Thymus (tissue), 11 donors: ENCODE measurements at regions not wholly inside any gene's neighbourhood (a gene's known extent, or its start where the extent isn't known, plus 50 kb on each side); places are given as distances from the start of the nearest gene placed in this dataset.

Source experiments
- DNase-seq, 9 donors: peaks; one replicate each; pipeline ENCODE4 v3.0.0-alpha.2; 2013; ENCODE audit warnings: low spot score in 9 of 9, low read depth in 6 of 9, missing footprints in 1 of 9
- H3K27ac ChIP-seq, 2 donors: one replicate each; pipeline ENCODE4 v1.5.1; 2013; ENCODE audit warnings: control low read depth in 1 of 2, low read depth in 1 of 2, low read length in 1 of 2, mild to moderate bottlenecking in 1 of 2, moderate library complexity in 1 of 2
- H3K27me3 ChIP-seq, 2 donors: one replicate each; pipeline ENCODE4 v1.5.1; 2013; ENCODE audit warnings: low read length in 1 of 2; ENCODE audit not compliant: control insufficient read depth in 2 of 2, insufficient read depth in 1 of 2
- H3K36me3 ChIP-seq, 2 donors: one replicate each; pipeline ENCODE4 v1.5.1; 2013; ENCODE audit warnings: low read length in 1 of 2, mild to moderate bottlenecking in 1 of 2, moderate library complexity in 1 of 2; ENCODE audit not compliant: control insufficient read depth in 2 of 2, insufficient read depth in 2 of 2
- H3K4me1 ChIP-seq, 2 donors: one replicate each; pipeline ENCODE4 v1.5.1; 2013; ENCODE audit warnings: low read length in 2 of 2; ENCODE audit not compliant: control insufficient read depth in 2 of 2, insufficient read depth in 2 of 2
- H3K4me3 ChIP-seq, 2 donors: one replicate each; pipeline ENCODE4 v1.5.1; 2013; ENCODE audit warnings: low read length in 2 of 2, control low read depth in 1 of 2, mild to moderate bottlenecking in 1 of 2
- H3K9me3 ChIP-seq, 2 donors: one replicate each; pipeline ENCODE4 v1.5.1; 2013; ENCODE audit warnings: low read length in 1 of 2, mild to moderate bottlenecking in 1 of 2; ENCODE audit not compliant: control insufficient read depth in 2 of 2, insufficient read depth in 1 of 2
- WGBS: extraction: QIAGEN DNeasy Blood & Tissue Kit; methylation state at CpG from one replicate; pipeline ENCODE4 v1.1.7; 2013; 5-methylcytosine and 5-hydroxymethylcytosine counted together
- donor health status: healthy.

- Histone ChIP-seq H3K27ac (no peak overlapping the region), H3K4me3 (no peak overlapping the region), H3K36me3 (no peaks in the 10 kb centered on the region), H3K27me3 (no peaks in the 10 kb centered on the region), H3K4me1 (no peaks in the 10 kb centered on the region), H3K9me3 (peaks cover 0 to 3% of the 10 kb centered on the region in 2 donors)
- WGBS = 81% methylated on average over 2 of the region's 2 CpGs
- no peak for DNase-seq
Observed at GRCh38 chr12:98059659-98060343, 455.6 kb upstream of the TMPO start.

GRCh38 chr12:98060411-98060810 lies 455.0 kb upstream of the TMPO start:
- 94% methylated on average over 1 of the region's 1 CpG for WGBS
- Histone ChIP-seq H3K36me3 (no peaks in the 10 kb centered on the region), H3K27ac (no peak overlapping the region), H3K4me3 (no peak overlapping the region), H3K9me3 (peaks cover 0 to 3% of the 10 kb centered on the region in 2 donors), H3K27me3 (no peaks in the 10 kb centered on the region), H3K4me1 (no peaks in the 10 kb centered on the region)
- no peak for DNase-seq

GRCh38 chr12:98062464-98063245 lies 452.7 kb upstream of the TMPO start:
- no peak for DNase-seq
- WGBS = 75% methylated on average over 11 of the region's 11 CpGs
- H3K36me3 ChIP-seq = no peaks in the 10 kb centered on the region

GRCh38 chr12:98064501-98064900 lies 450.9 kb upstream of the TMPO start:
- Histone ChIP-seq H3K36me3 (no peaks in the 10 kb centered on the region), H3K27me3 (no peaks in the 10 kb centered on the region), H3K27ac (no peak overlapping the region), H3K9me3 (peaks cover 0 to 3% of the 10 kb centered on the region in 2 donors), H3K4me1 (no peaks in the 10 kb centered on the region), H3K4me3 (no peak overlapping the region)
- no peak for DNase-seq
- 83% methylated on average over 2 of the region's 2 CpGs for WGBS

More at GRCh38 chr12:98062464-98063245, 452.7 kb upstream of the TMPO start:
- H3K4me1 ChIP-seq = no peaks in the 10 kb centered on the region
- no peak overlapping the region for H3K4me3 ChIP-seq
- no peak overlapping the region for H3K27ac ChIP-seq
- H3K9me3 ChIP-seq = peaks cover 0 to 3% of the 10 kb centered on the region in 2 donors
- no peaks in the 10 kb centered on the region for H3K27me3 ChIP-seq

- no peak overlapping the region for H3K27ac ChIP-seq
- no peaks in the 10 kb centered on the region for H3K36me3 ChIP-seq
- 90% methylated on average over 7 of the region's 7 CpGs for WGBS
- no peak for DNase-seq
- H3K4me1 ChIP-seq = no peaks in the 10 kb centered on the region
- H3K9me3 ChIP-seq = no peaks in the 10 kb centered on the region
- H3K4me3 ChIP-seq = no peak overlapping the region
- no peaks in the 10 kb centered on the region for H3K27me3 ChIP-seq
Observed at GRCh38 chr12:98067795-98068194, 447.6 kb upstream of the TMPO start.

- no peaks in the 10 kb centered on the region for H3K36me3 ChIP-seq
- H3K9me3 ChIP-seq = no peaks in the 10 kb centered on the region
- DNase-seq = no peak
- no peak overlapping the region for H3K4me3 ChIP-seq
- no peak overlapping the region for H3K27ac ChIP-seq
- H3K27me3 ChIP-seq = no peaks in the 10 kb centered on the region
- no peaks in the 10 kb centered on the region for H3K4me1 ChIP-seq
- WGBS = 89% methylated on average over 3 of the region's 3 CpGs
Observed at GRCh38 chr12:98073610-98074009, 441.8 kb upstream of the TMPO start.

- Histone ChIP-seq H3K4me3 (no peak overlapping the region), H3K36me3 (no peaks in the 10 kb centered on the region), H3K27me3 (no peaks in the 10 kb centered on the region), H3K9me3 (no peaks in the 10 kb centered on the region), H3K27ac (no peak overlapping the region), H3K4me1 (no peaks in the 10 kb centered on the region)
- 86% methylated on average over 2 of the region's 2 CpGs for WGBS
- no peak for DNase-seq
Observed at GRCh38 chr12:98074286-98074685, 441.1 kb upstream of the TMPO start.

- Histone ChIP-seq H3K27ac (no peak overlapping the region), H3K36me3 (no peaks in the 10 kb centered on the region), H3K4me1 (no peaks in the 10 kb centered on the region), H3K9me3 (no peaks in the 10 kb centered on the region), H3K4me3 (no peak overlapping the region), H3K27me3 (no peaks in the 10 kb centered on the region)
- no peak for DNase-seq
- 93% methylated on average over 5 of the region's 5 CpGs for WGBS
Observed at GRCh38 chr12:98084391-98084790, 431.0 kb upstream of the TMPO start.

- no peak overlapping the region for H3K4me3 ChIP-seq
- H3K27me3 ChIP-seq = no peaks in the 10 kb centered on the region
- H3K27ac ChIP-seq = no peak overlapping the region
- WGBS = 62% methylated on average over 3 of the region's 3 CpGs
- H3K36me3 ChIP-seq = no peaks in the 10 kb centered on the region
- no peaks in the 10 kb centered on the region for H3K9me3 ChIP-seq
- no peak for DNase-seq
- no peaks in the 10 kb centered on the region for H3K4me1 ChIP-seq
Observed at GRCh38 chr12:98085046-98085755, 430.2 kb upstream of the TMPO start.
